ENCODE measurements at regions not wholly inside any gene's neighbourhood (a gene's known extent, or its start where the extent isn't known, plus 50 kb on each side); places are given as distances from the start of the nearest gene placed in this dataset.

DNA sequence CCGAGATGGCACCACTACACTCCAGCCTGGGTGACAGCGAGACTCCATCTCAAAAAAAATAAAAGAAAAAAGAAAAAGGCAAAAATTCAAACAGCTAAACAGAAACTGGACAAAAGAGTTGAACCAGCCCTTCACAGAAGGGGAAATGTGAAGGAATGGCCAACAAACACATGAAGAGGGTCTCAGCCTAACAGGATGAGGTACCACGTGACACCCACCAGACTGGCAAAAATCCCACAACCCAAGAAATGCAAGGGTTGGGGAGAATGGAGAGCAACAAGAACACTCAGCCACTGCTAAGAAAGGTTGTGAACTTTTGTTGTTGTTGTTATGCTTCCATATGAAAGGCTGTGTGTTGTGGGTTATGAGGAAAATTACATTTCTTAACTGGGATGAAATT, 357.7 kb downstream of the PREX1 start:
- intact Hi-C loops (cut with micrococcal nuclease; ENCODE audit: unreplicated experiment): no loop called here

DNA sequence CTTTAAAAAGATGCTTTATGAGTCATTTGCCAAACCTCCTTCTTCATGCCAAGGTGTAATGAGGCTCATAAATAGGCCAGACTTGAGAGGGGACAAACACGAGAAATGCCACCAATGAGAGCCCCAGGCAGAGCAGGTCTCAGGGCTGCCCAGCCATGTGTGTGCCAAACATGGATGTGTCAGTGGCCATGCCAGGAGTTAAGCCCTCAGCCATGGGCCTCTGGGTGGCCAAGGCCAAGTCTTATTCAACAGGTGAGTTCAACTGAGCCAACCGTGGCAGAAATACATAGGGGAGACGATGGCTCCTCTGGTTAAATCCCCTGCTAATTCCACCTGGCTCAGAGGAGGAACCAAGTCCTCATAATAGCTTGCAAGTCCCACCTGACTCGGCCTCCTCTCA, 358.8 kb downstream of the PREX1 start:
- CTCF ChIA-PET: no interaction called here
- DNase-seq: no peak
- H3K36me3 Mint-ChIP-seq (ENCODE audit: insufficient read depth, unreplicated experiment): no peaks in the 10 kb centered on the region
- H3K27me3 Mint-ChIP-seq (ENCODE audit: unreplicated experiment): no peaks in the 10 kb centered on the region
- BruUV-seq (replicated peaks): no TSS peak
- no peaks in the 10 kb centered on the region for H3K9me3 Mint-ChIP-seq (ENCODE audit: low read depth, unreplicated experiment)
- no peak overlapping the region for H3K27ac Mint-ChIP-seq (ENCODE audit: unreplicated experiment)
- TF ChIP-seq, protein P1, sequence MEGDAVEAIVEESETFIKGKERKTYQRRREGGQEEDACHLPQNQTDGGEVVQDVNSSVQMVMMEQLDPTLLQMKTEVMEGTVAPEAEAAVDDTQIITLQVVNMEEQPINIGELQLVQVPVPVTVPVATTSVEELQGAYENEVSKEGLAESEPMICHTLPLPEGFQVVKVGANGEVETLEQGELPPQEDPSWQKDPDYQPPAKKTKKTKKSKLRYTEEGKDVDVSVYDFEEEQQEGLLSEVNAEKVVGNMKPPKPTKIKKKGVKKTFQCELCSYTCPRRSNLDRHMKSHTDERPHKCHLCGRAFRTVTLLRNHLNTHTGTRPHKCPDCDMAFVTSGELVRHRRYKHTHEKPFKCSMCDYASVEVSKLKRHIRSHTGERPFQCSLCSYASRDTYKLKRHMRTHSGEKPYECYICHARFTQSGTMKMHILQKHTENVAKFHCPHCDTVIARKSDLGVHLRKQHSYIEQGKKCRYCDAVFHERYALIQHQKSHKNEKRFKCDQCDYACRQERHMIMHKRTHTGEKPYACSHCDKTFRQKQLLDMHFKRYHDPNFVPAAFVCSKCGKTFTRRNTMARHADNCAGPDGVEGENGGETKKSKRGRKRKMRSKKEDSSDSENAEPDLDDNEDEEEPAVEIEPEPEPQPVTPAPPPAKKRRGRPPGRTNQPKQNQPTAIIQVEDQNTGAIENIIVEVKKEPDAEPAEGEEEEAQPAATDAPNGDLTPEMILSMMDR (IDR thresholded peaks at IDR 0.05; ENCODE audit: unreplicated experiment): no peak
- no peak overlapping the region for H3K4me3 Mint-ChIP-seq (ENCODE audit: low read depth, unreplicated experiment)
- no peaks in the 10 kb centered on the region for H3K4me1 Mint-ChIP-seq (ENCODE audit: low read depth, unreplicated experiment)
- intact Hi-C loops (cut with micrococcal nuclease; ENCODE audit: unreplicated experiment): no loop called here

More for the DNA sequence above, 357.7 kb downstream of the PREX1 start:
- no peaks in the 10 kb centered on the region for H3K36me3 Mint-ChIP-seq (ENCODE audit: insufficient read depth, unreplicated experiment)
- H3K27me3 Mint-ChIP-seq (ENCODE audit: unreplicated experiment): no peaks in the 10 kb centered on the region
- H3K4me1 Mint-ChIP-seq (ENCODE audit: low read depth, unreplicated experiment): no peaks in the 10 kb centered on the region
- TF ChIP-seq, protein P1 (IDR thresholded peaks at IDR 0.05; ENCODE audit: unreplicated experiment): no peak
- no peak overlapping the region for H3K27ac Mint-ChIP-seq (ENCODE audit: unreplicated experiment)
- no TSS peak for BruUV-seq (replicated peaks)
- H3K4me3 Mint-ChIP-seq (ENCODE audit: low read depth, unreplicated experiment): no peak overlapping the region
- H3K9me3 Mint-ChIP-seq (ENCODE audit: low read depth, unreplicated experiment): no peaks in the 10 kb centered on the region
- no peak for DNase-seq
- CTCF ChIA-PET: no interaction called here

DNA sequence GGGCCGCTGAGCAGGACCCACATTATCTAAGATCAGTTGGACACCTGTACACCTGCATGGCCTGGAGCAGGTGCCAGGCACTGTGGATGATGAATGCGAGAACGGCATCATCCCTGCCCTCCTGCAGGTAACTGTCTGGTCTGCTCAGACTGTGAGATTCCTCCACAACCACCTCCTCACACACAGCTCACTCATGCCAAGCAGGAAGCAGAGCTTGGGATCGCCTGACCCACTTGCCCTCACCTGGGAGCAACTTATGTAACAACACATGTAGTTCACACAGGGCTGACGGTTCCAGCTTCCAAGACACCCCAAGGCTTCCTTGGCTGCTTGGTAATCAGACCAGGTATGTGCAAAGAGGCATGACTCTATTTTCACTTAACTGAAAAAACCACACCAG, 359.2 kb downstream of the PREX1 start:
- no peaks in the 10 kb centered on the region for H3K36me3 Mint-ChIP-seq (ENCODE audit: insufficient read depth, unreplicated experiment)
- CTCF ChIA-PET: no interaction called here
- DNase-seq: no peak
- no peak overlapping the region for H3K4me3 Mint-ChIP-seq (ENCODE audit: low read depth, unreplicated experiment)
- no peaks in the 10 kb centered on the region for H3K4me1 Mint-ChIP-seq (ENCODE audit: low read depth, unreplicated experiment)
- peaks cover under 1% of the 10 kb centered on the region for H3K27me3 Mint-ChIP-seq (ENCODE audit: unreplicated experiment)
- intact Hi-C loops (cut with micrococcal nuclease; ENCODE audit: unreplicated experiment): no loop called here
- H3K27ac Mint-ChIP-seq (ENCODE audit: unreplicated experiment): no peak overlapping the region
- BruUV-seq (replicated peaks): no TSS peak
- no peaks in the 10 kb centered on the region for H3K9me3 Mint-ChIP-seq (ENCODE audit: low read depth, unreplicated experiment)
- TF ChIP-seq, protein P1 (IDR thresholded peaks at IDR 0.05; ENCODE audit: unreplicated experiment): no peak

DNA sequence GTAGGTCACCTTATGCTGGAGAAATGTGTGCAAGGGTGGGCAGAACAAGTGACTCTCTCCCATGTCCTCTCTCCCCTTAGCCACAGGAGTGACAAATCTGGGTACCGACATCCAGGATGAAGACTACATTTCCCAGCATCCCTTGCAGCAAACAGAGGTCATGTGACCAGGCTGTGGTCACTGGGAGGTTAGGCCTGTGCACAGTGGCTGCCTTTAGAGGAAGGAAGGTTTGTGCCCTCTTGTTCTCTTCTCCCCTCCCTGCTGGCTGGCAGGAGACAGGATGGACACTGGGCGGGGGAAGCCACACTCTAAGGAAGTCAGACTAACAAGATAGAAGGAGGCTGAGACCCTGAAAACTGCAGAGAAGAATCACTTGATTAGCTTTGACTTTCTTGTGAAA, 360.2 kb downstream of the PREX1 start:
- no peak overlapping the region for H3K4me3 Mint-ChIP-seq (ENCODE audit: low read depth, unreplicated experiment)
- H3K9me3 Mint-ChIP-seq (ENCODE audit: low read depth, unreplicated experiment): no peaks in the 10 kb centered on the region
- CTCF ChIA-PET: no interaction called here
- DNase-seq: peak; percentile 62
- H3K27me3 Mint-ChIP-seq (ENCODE audit: unreplicated experiment): peaks cover 10% of the 10 kb centered on the region
- H3K27ac Mint-ChIP-seq (ENCODE audit: unreplicated experiment): no peak overlapping the region
- no peaks in the 10 kb centered on the region for H3K36me3 Mint-ChIP-seq (ENCODE audit: insufficient read depth, unreplicated experiment)
- TF ChIP-seq, protein P1 (IDR thresholded peaks at IDR 0.05; ENCODE audit: unreplicated experiment): no peak
- no peaks in the 10 kb centered on the region for H3K4me1 Mint-ChIP-seq (ENCODE audit: low read depth, unreplicated experiment)
- no TSS peak for BruUV-seq (replicated peaks)
- intact Hi-C loops (cut with micrococcal nuclease; ENCODE audit: unreplicated experiment): no loop called here

DNA sequence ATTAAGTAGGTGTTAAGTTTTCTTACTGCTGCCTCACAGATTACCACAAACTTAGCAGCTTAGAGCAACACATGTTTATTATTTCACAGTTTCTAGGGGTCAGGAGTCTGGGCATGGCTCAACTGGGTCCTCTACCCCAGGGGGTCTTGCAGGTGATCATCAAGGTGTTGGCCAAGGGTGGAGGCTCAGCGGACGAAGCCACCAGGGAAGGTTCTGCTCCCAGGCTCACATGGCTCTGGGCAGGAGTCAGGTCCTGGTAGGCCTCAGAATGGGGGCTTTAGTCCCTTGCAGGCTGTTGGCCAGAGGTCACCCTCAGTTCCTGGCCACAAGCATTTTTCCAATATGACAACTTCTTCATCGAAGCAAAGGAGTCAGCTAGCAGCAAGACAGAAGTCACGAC, 362.5 kb downstream of the PREX1 start:
- no peak overlapping the region for H3K4me3 Mint-ChIP-seq (ENCODE audit: low read depth, unreplicated experiment)
- no peaks in the 10 kb centered on the region for H3K9me3 Mint-ChIP-seq (ENCODE audit: low read depth, unreplicated experiment)
- H3K4me1 Mint-ChIP-seq (ENCODE audit: low read depth, unreplicated experiment): no peaks in the 10 kb centered on the region
- peaks cover 33% of the 10 kb centered on the region for H3K27me3 Mint-ChIP-seq (ENCODE audit: unreplicated experiment)
- H3K27ac Mint-ChIP-seq (ENCODE audit: unreplicated experiment): no peak overlapping the region
- TF ChIP-seq, protein P1 (IDR thresholded peaks at IDR 0.05; ENCODE audit: unreplicated experiment): no peak
- H3K36me3 Mint-ChIP-seq (ENCODE audit: insufficient read depth, unreplicated experiment): no peaks in the 10 kb centered on the region
- CTCF ChIA-PET: no interaction called here
- BruUV-seq (replicated peaks): no TSS peak
- no peak for DNase-seq
- intact Hi-C loops (cut with micrococcal nuclease; ENCODE audit: unreplicated experiment): no loop called here
